T-helper 2 cell treated with Interferon-gamma antibody and Interleukin-4, amounts not matched to agents 5 μg/mL and 100 μg/mL, for 36 hours (primary cell): ENCODE measurements at regions not wholly inside any gene's neighbourhood (a gene's known extent, or its start where the extent isn't known, plus 50 kb on each side); places are given as distances from the start of the nearest gene placed in this dataset.

Experiments used
- DNase-seq: peaks from one replicate; pipeline ENCODE4 v3.0.0; 2021; ENCODE audit warnings: low spot score
- H3K27ac Mint-ChIP-seq: one replicate; pipeline ENCODE4 v1.8.0; 2021; ENCODE audit warnings: mild to moderate bottlenecking, mixed read lengths
- H3K27me3 Mint-ChIP-seq: one replicate; pipeline ENCODE4 v1.8.0; 2021; ENCODE audit warnings: low read depth, mixed read lengths
- H3K36me3 Mint-ChIP-seq: one replicate; pipeline ENCODE4 v1.8.0; 2021; ENCODE audit warnings: low read depth, mixed read lengths
- H3K4me1 Mint-ChIP-seq: one replicate; pipeline ENCODE4 v1.8.0; 2021; ENCODE audit warnings: low read depth, mixed read lengths
- H3K4me3 Mint-ChIP-seq: one replicate; pipeline ENCODE4 v1.8.0; 2022; ENCODE audit warnings: mild to moderate bottlenecking, moderate library complexity, mixed read lengths
- H3K9me3 Mint-ChIP-seq: one replicate; pipeline ENCODE4 v1.8.0; 2021; ENCODE audit warnings: mixed read lengths

- Mint-ChIP-seq H3K36me3 (peaks cover 72% of the 10 kb centered on the region), H3K4me1 (peaks cover 19% of the 10 kb centered on the region), H3K4me3 (no peak overlapping the region), H3K9me3 (no peaks in the 10 kb centered on the region), H3K27ac (no peak overlapping the region), H3K27me3 (no peaks in the 10 kb centered on the region)
- no peak for DNase-seq
Observed at GRCh38 chr13:30359991-30360390, 52.6 kb upstream of the KATNAL1 start.

- H3K4me1 Mint-ChIP-seq, result peaks cover 15% of the 10 kb centered on the region
- H3K27me3 Mint-ChIP-seq, result no peaks in the 10 kb centered on the region
- H3K4me3 Mint-ChIP-seq, result no peak overlapping the region
- no peak for DNase-seq
- no peaks in the 10 kb centered on the region for H3K9me3 Mint-ChIP-seq
- H3K27ac Mint-ChIP-seq, result no peak overlapping the region
- peaks cover 71% of the 10 kb centered on the region for H3K36me3 Mint-ChIP-seq
Observed at GRCh38 chr13:30360586-30360985, 53.2 kb upstream of the KATNAL1 start.

GRCh38 chr13:30362005-30362788 is 54.8 kb upstream of the KATNAL1 start:
- Mint-ChIP-seq H3K4me3 (no peak overlapping the region), H3K27ac (no peak overlapping the region), H3K27me3 (no peaks in the 10 kb centered on the region), H3K4me1 (peaks cover 12% of the 10 kb centered on the region), H3K36me3 (peaks cover 73% of the 10 kb centered on the region), H3K9me3 (no peaks in the 10 kb centered on the region)
- DNase-seq, result no peak

GRCh38 chr13:30362869-30363268 is 55.5 kb upstream of the KATNAL1 start:
- DNase-seq, result no peak
- Mint-ChIP-seq H3K27me3 (no peaks in the 10 kb centered on the region), H3K4me3 (no peak overlapping the region), H3K27ac (no peak overlapping the region), H3K9me3 (no peaks in the 10 kb centered on the region), H3K4me1 (peaks cover 9% of the 10 kb centered on the region), H3K36me3 (peaks cover 75% of the 10 kb centered on the region)

GRCh38 chr13:30363725-30364124 is 56.4 kb upstream of the KATNAL1 start:
- no peaks in the 10 kb centered on the region for H3K9me3 Mint-ChIP-seq
- peaks cover 76% of the 10 kb centered on the region for H3K36me3 Mint-ChIP-seq
- no peak overlapping the region for H3K27ac Mint-ChIP-seq
- no peak overlapping the region for H3K4me3 Mint-ChIP-seq
- no peaks in the 10 kb centered on the region for H3K27me3 Mint-ChIP-seq
- H3K4me1 Mint-ChIP-seq, result peaks cover 12% of the 10 kb centered on the region
- no peak for DNase-seq

GRCh38 chr13:30364133-30364532 is 56.8 kb upstream of the KATNAL1 start:
- DNase-seq, result no peak
- Mint-ChIP-seq H3K36me3 (peaks cover 78% of the 10 kb centered on the region), H3K4me3 (no peak overlapping the region), H3K9me3 (no peaks in the 10 kb centered on the region), H3K4me1 (peaks cover 17% of the 10 kb centered on the region), H3K27ac (no peak overlapping the region), H3K27me3 (no peaks in the 10 kb centered on the region)

GRCh38 chr13:30364876-30365275 is 57.4 kb upstream of the UBE2L5 start:
- peaks cover 74% of the 10 kb centered on the region for H3K36me3 Mint-ChIP-seq
- no peak for DNase-seq
- H3K4me1 Mint-ChIP-seq, result peaks cover 19% of the 10 kb centered on the region
- H3K27ac Mint-ChIP-seq, result no peak overlapping the region
- H3K4me3 Mint-ChIP-seq, result no peak overlapping the region
- H3K27me3 Mint-ChIP-seq, result no peaks in the 10 kb centered on the region
- H3K9me3 Mint-ChIP-seq, result no peaks in the 10 kb centered on the region

GRCh38 chr13:30366088-30366487 is 56.2 kb upstream of the UBE2L5 start:
- DNase-seq, result no peak
- Mint-ChIP-seq H3K9me3 (no peaks in the 10 kb centered on the region), H3K36me3 (peaks cover 74% of the 10 kb centered on the region), H3K4me3 (no peak overlapping the region), H3K27me3 (no peaks in the 10 kb centered on the region), H3K4me1 (peaks cover 29% of the 10 kb centered on the region), H3K27ac (no peak overlapping the region)

GRCh38 chr13:30367296-30367695 is 55.0 kb upstream of the UBE2L5 start:
- H3K36me3 Mint-ChIP-seq, result peaks cover 78% of the 10 kb centered on the region
- no peak for DNase-seq
- no peak overlapping the region for H3K4me3 Mint-ChIP-seq
- H3K4me1 Mint-ChIP-seq, result peaks cover 41% of the 10 kb centered on the region
- no peaks in the 10 kb centered on the region for H3K9me3 Mint-ChIP-seq
- H3K27ac Mint-ChIP-seq, result no peak overlapping the region
- H3K27me3 Mint-ChIP-seq, result no peaks in the 10 kb centered on the region

- DNase-seq, result no peak
- H3K36me3 Mint-ChIP-seq, result peaks cover 74% of the 10 kb centered on the region
- H3K27ac Mint-ChIP-seq, result peak overlapping the region; percentile 76
- H3K4me1 Mint-ChIP-seq, result peaks cover 61% of the 10 kb centered on the region
- H3K9me3 Mint-ChIP-seq, result no peaks in the 10 kb centered on the region
- H3K4me3 Mint-ChIP-seq, result peak overlapping the region; percentile 22
- no peaks in the 10 kb centered on the region for H3K27me3 Mint-ChIP-seq
Observed at GRCh38 chr13:30370146-30370545, 52.1 kb upstream of the UBE2L5 start.

- peak overlapping the region; percentile 95 for H3K4me3 Mint-ChIP-seq
- no peaks in the 10 kb centered on the region for H3K9me3 Mint-ChIP-seq
- peaks cover 70% of the 10 kb centered on the region for H3K36me3 Mint-ChIP-seq
- peak overlapping the region; percentile 96 for H3K27ac Mint-ChIP-seq
- DNase-seq, result no peak
- H3K4me1 Mint-ChIP-seq, result peaks cover 67% of the 10 kb centered on the region
- no peaks in the 10 kb centered on the region for H3K27me3 Mint-ChIP-seq
Observed at GRCh38 chr13:30370916-30371521, 51.3 kb upstream of the UBE2L5 start.

- H3K27ac Mint-ChIP-seq, result peak overlapping the region; percentile 96
- H3K36me3 Mint-ChIP-seq, result peaks cover 67% of the 10 kb centered on the region
- H3K9me3 Mint-ChIP-seq, result no peaks in the 10 kb centered on the region
- H3K4me3 Mint-ChIP-seq, result peak overlapping the region; percentile 95
- H3K4me1 Mint-ChIP-seq, result peaks cover 74% of the 10 kb centered on the region
- peak; percentile 68 for DNase-seq
- H3K27me3 Mint-ChIP-seq, result no peaks in the 10 kb centered on the region
Observed at GRCh38 chr13:30371649-30372265, 50.5 kb upstream of the UBE2L5 start.
